NT2/D1 (cell line): ENCODE measurements at regions not wholly inside any gene's neighbourhood (a gene's known extent, or its start where the extent isn't known, plus 50 kb on each side); places are given as distances from the start of the nearest gene placed in this dataset.

ENCODE experiments used
- SUZ12 ChIP-seq: IDR thresholded peaks from 2 replicates; pipeline ENCODE4 v1.6.1; 2011; ENCODE audit not compliant: insufficient read length, insufficient read depth; ENCODE audit errors: extremely low read depth
- YY1 ChIP-seq: IDR thresholded peaks from 2 replicates; pipeline ENCODE4 v1.6.1; 2011; ENCODE audit not compliant: insufficient read length, insufficient read depth

DNA sequence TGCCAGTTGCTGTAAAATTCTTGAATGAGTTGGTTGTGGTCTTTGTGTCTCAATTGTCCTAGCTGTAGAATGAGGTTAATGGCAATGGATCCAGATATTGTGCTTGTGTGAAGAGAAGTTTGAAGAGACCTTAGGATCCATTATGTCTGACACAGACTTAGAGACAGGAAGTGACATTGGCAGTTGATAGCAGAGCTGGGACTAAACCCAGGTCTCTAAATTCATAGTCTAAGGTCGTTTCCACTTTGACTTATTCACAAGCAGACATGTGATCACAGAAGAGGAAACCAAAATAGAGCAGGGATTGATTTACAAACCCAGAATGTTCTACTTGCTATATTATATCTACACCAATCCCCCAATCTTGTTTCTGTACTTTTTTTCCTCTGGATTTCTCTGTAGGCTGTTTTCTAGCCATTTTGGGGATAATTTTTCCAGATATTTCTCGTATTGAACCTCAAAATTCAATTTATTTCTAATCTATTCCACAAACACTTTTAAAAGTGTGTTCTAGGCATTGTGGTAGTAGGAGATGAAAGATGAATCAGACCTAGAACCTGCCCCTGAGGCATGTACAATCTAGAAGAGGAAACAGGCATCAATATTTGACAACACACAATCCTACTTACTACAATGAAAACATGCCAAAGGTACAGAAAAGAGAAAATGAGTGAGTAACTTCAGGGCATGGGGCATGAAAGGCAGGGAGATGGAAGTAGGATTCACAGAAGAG is 123.3 kb downstream of the NFKBIZ start:
- TF ChIP-seq YY1, result no peak
- TF ChIP-seq SUZ12, result no peak
